Activated naive CD8-positive, alpha-beta T cell treated with anti-CD3 and anti-CD28 coated beads, Interleukin-2, amount 50 U/mL, for 24 hours (primary cell): ENCODE measurements at regions not wholly inside any gene's neighbourhood (a gene's known extent, or its start where the extent isn't known, plus 50 kb on each side); places are given as distances from the start of the nearest gene placed in this dataset.

Experiments used
- ATAC-seq: fragments of 150-1000 bp; cut with Tn5 transposase; one replicate; pipeline ENCODE4 v1.10.0; 2021
- DNase-seq: peaks from one replicate; pipeline ENCODE4 v3.0.0; 2021
- H3K27ac Mint-ChIP-seq: one replicate; pipeline ENCODE4 v1.8.0; 2021; ENCODE audit warnings: mild to moderate bottlenecking, mixed read lengths
- H3K27me3 Mint-ChIP-seq: one replicate; pipeline ENCODE4 v1.8.0; 2021; ENCODE audit warnings: mixed read lengths
- H3K36me3 Mint-ChIP-seq: one replicate; pipeline ENCODE4 v1.8.0; 2021; ENCODE audit warnings: low read depth, mixed read lengths
- H3K4me1 Mint-ChIP-seq: one replicate; pipeline ENCODE4 v1.8.0; 2021; ENCODE audit warnings: mixed read lengths
- H3K4me3 Mint-ChIP-seq: one replicate; pipeline ENCODE4 v1.8.0; 2021; ENCODE audit warnings: mild to moderate bottlenecking, moderate library complexity, mixed read lengths
- H3K9me3 Mint-ChIP-seq: one replicate; pipeline ENCODE4 v1.8.0; 2021; ENCODE audit warnings: mixed read lengths

- Mint-ChIP-seq H3K4me1 (no peaks in the 10 kb centered on the region), H3K9me3 (no peaks in the 10 kb centered on the region), H3K27ac (no peak overlapping the region), H3K36me3 (no peaks in the 10 kb centered on the region), H3K4me3 (no peak overlapping the region), H3K27me3 (no peaks in the 10 kb centered on the region)
- DNase-seq = no peak
- no peak for ATAC-seq
Measured at GRCh38 chr3:68135067-68135466, 480.7 kb upstream of the SUCLG2 start.

DNA sequence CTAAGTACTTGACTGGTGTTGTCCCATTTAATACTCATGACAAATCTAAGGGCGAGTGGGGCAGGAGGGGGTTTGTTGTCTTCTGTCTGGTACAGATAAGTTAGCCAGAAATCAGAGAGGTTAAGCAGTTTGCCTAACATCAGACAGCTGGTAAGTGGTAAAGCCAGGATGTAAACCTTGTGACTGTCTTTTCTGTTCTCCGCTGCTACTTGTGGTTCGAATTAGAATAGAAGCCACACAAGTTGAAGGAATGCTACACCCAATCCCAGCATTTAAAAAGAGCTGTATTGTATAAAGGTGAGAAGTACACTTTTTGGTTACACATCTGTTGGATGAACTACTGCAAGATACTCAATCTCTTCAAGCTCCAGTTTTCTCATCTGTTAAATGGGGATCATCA, 474.7 kb upstream of the SUCLG2 start:
- Mint-ChIP-seq H3K36me3 (no peaks in the 10 kb centered on the region), H3K4me1 (no peaks in the 10 kb centered on the region), H3K27ac (no peak overlapping the region), H3K9me3 (no peaks in the 10 kb centered on the region), H3K4me3 (no peak overlapping the region), H3K27me3 (no peaks in the 10 kb centered on the region)
- no peak for DNase-seq
- ATAC-seq = no peak

DNA sequence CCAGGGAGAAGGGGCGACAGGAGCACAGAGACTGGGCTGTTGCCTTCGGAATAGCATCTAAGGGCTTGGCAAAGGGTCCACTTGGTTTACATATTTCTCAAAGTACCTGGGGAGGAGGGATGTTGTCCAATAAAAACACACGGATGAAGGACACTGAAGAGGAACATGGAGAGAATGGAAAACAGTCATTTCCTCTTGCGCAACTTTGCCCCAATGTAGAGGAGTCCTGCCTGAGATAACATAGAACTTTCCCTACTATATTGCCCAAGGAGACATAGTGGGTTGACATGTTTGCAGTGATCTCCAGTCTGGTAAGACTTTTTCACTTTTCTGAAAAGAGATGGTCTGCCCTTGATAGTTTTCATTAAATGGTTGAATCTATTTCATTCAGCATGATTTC, 468.8 kb upstream of the SUCLG2 start:
- ATAC-seq (no peak), DNase-seq (no peak)
- H3K9me3 Mint-ChIP-seq = peaks cover 8% of the 10 kb centered on the region
- no peak overlapping the region for H3K4me3 Mint-ChIP-seq
- H3K4me1 Mint-ChIP-seq = no peaks in the 10 kb centered on the region
- no peaks in the 10 kb centered on the region for H3K36me3 Mint-ChIP-seq
- H3K27me3 Mint-ChIP-seq = no peaks in the 10 kb centered on the region
- H3K27ac Mint-ChIP-seq = no peak overlapping the region

- Mint-ChIP-seq H3K9me3 (peaks cover 13% of the 10 kb centered on the region), H3K27ac (no peak overlapping the region), H3K36me3 (no peaks in the 10 kb centered on the region), H3K4me3 (no peak overlapping the region), H3K27me3 (no peaks in the 10 kb centered on the region), H3K4me1 (no peaks in the 10 kb centered on the region)
- no peak for ATAC-seq
- DNase-seq = no peak
Measured at GRCh38 chr3:68121287-68121686, 466.9 kb upstream of the SUCLG2 start.

DNA sequence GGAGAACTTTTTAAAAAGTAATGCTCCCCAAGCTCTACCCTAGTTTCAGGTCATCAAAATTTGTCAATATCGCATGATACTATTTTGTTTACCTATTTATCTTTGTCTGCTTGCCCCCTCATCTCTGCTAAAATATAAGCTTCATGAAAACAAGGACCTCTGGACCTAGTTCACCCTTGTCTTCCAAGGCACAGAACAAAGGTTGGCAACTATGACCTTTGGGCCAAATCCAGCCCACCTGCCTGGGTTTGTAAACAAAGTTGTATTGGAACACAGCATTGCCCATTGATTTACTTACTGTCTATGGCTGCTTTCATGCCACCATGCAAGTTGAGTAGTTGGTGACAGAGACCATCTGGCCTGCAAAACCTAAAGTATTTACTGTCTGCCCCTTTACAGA, 462.2 kb upstream of the SUCLG2 start:
- no peak overlapping the region for H3K4me3 Mint-ChIP-seq
- H3K4me1 Mint-ChIP-seq = no peaks in the 10 kb centered on the region
- DNase-seq (no peak), ATAC-seq (no peak)
- H3K27me3 Mint-ChIP-seq = no peaks in the 10 kb centered on the region
- H3K9me3 Mint-ChIP-seq = peaks cover 13% of the 10 kb centered on the region
- no peak overlapping the region for H3K27ac Mint-ChIP-seq
- H3K36me3 Mint-ChIP-seq = no peaks in the 10 kb centered on the region

DNA sequence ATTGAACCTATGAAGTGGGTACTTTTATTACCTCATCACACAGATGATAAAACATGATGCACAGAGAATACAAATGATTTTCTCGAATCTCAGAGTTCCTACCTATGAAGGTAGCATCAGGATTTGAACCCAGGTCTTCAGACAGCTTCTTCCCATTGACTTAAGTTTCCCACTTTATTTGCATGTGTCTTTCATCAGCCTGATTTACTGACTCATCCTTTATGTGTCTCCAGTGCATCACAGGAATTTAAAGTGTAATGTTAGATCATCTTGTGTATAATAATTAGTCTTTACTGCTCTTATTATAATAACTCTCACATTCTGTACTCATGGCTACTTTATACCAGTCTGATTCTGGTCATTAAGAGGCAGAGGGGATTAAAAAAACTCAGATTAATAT, 449.4 kb upstream of the SUCLG2 start:
- DNase-seq = no peak
- no peak for ATAC-seq
- H3K4me3 Mint-ChIP-seq = no peak overlapping the region
- peaks cover 14% of the 10 kb centered on the region for H3K4me1 Mint-ChIP-seq
- H3K36me3 Mint-ChIP-seq = peaks cover 5% of the 10 kb centered on the region
- no peak overlapping the region for H3K27ac Mint-ChIP-seq
- peaks cover 3% of the 10 kb centered on the region for H3K9me3 Mint-ChIP-seq
- no peaks in the 10 kb centered on the region for H3K27me3 Mint-ChIP-seq

DNA sequence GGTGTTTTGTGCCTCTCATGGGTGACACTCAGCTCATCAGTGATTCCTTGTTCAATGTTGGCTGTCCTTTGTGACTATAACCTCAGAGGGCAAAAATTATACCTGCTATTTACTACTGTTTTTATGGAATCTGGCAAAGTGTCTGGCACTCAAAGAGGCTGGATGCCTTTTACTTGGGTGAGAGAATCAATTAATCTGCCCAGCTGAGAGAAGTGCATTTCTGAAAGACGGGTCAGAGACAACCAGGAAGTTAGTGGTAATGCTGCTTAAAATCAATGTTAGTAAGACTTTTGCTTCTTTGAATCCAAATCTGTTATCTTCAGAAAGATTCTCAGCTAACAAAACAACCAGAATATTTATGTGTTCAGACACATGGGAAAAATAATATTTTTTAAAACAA, 436.2 kb upstream of the SUCLG2 start:
- Mint-ChIP-seq H3K4me1 (peaks cover 57% of the 10 kb centered on the region), H3K36me3 (no peaks in the 10 kb centered on the region), H3K9me3 (no peaks in the 10 kb centered on the region), H3K27me3 (no peaks in the 10 kb centered on the region), H3K4me3 (no peak overlapping the region), H3K27ac (no peak overlapping the region)
- ATAC-seq (no peak), DNase-seq (no peak)

DNA sequence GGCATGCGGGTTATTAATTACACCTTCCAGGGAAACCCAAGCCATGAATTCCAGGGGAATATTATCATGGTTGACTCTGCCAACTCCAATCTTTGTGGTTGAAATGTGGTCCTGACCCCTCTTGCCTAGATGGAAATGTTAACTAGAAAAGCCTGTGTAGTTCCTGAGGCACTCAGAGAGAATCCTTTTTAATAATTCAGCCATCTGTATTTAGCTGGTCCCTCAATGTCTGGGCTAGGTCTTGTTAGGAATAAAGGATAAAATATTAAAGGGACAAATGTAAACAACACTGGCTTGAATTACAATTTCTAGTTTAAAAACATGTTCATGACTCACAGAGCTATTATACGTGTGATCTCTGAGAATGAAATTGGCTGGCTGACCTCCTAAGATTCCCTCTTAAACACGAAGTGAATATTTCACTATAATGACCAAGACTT, 435.2 kb upstream of the SUCLG2 start:
- Mint-ChIP-seq H3K27me3 (peaks cover 2% of the 10 kb centered on the region), H3K4me3 (no peak overlapping the region), H3K4me1 (peaks cover 61% of the 10 kb centered on the region)

DNA sequence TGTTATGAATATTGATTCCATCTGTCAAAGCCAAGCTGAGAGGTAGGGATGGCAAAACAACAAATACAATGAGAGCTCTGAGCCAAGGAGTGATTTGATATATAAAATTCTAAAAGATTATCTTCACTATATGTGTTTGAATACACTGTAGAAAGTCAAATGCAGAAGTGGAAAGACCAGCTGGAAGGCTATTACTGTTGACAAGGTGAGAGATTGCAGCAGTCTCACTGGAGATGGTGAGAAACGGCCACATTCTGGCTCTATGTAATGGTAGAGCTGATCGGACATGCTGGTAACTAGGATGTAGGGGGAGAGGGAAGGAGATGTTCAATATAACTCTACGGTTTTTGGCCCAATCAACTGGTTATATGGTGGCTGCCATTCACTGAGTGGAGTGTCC, 434.2 kb upstream of the SUCLG2 start:
- DNase-seq (no peak), ATAC-seq (no peak)
- H3K9me3 Mint-ChIP-seq = peaks cover 3% of the 10 kb centered on the region
- H3K4me3 Mint-ChIP-seq = no peak overlapping the region
- H3K27me3 Mint-ChIP-seq = peaks cover 2% of the 10 kb centered on the region
- no peaks in the 10 kb centered on the region for H3K36me3 Mint-ChIP-seq
- peak overlapping the region; percentile 0 for H3K27ac Mint-ChIP-seq
- peaks cover 61% of the 10 kb centered on the region for H3K4me1 Mint-ChIP-seq

More for the DNA sequence above, 435.2 kb upstream of the SUCLG2 start:
- H3K27ac Mint-ChIP-seq = no peak overlapping the region
- ATAC-seq (no peak), DNase-seq (no peak)
- H3K9me3 Mint-ChIP-seq = peaks cover 3% of the 10 kb centered on the region
- no peaks in the 10 kb centered on the region for H3K36me3 Mint-ChIP-seq

DNA sequence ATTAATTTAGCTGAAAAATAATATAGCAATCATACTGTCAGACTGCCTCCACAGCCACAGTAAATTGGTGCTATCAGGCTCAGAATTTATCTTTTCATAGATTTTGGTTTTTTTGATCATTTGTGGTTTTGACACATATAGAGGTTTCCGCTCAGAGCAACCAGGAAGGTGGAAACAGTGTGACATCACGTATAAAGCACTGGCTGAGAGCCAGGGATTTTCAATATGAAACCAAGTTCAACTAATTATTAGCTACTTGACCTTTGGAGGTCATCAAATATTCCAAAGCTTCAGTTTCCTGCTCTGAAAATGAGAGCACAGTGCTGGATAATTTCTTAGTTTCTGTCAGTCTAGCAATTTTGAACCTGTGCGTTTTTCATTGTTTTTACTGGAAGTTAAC, 433.8 kb upstream of the SUCLG2 start:
- Mint-ChIP-seq H3K27ac (peak overlapping the region; percentile 0), H3K36me3 (no peaks in the 10 kb centered on the region), H3K4me3 (no peak overlapping the region), H3K27me3 (peaks cover 2% of the 10 kb centered on the region), H3K4me1 (peaks cover 61% of the 10 kb centered on the region), H3K9me3 (peaks cover 3% of the 10 kb centered on the region)
- ATAC-seq (peak; percentile 84), DNase-seq (peak; percentile 40)

GRCh38 chr3:68072062-68072461, 417.6 kb upstream of the SUCLG2 start:
- H3K27me3 Mint-ChIP-seq = no peaks in the 10 kb centered on the region
- H3K9me3 Mint-ChIP-seq = peaks cover 18% of the 10 kb centered on the region
- no peak overlapping the region for H3K27ac Mint-ChIP-seq
- no peak for DNase-seq
- peaks cover 11% of the 10 kb centered on the region for H3K36me3 Mint-ChIP-seq
- H3K4me1 Mint-ChIP-seq = no peaks in the 10 kb centered on the region
- H3K4me3 Mint-ChIP-seq = no peak overlapping the region
- no peak for ATAC-seq

DNA sequence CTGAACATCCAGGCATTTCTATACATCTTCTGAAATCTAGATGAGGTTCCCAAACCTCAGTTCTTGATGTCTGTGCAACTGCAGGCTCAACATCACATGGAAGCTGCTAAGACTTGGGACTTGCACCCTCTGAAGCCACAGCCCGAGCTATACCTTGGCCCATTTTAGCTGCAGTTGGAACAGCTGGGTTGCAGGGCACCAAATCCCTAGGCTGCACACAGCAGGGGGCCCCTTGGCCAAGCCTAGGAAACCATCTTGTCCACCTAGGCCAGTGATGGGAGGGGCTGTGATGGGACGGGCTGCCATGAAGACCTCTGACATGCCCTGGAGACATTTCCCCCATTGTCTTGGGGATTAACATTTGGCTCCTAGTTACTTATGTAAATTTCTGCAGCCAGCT, 415.8 kb upstream of the SUCLG2 start:
- Mint-ChIP-seq H3K4me1 (no peaks in the 10 kb centered on the region), H3K9me3 (peaks cover 18% of the 10 kb centered on the region), H3K27ac (no peak overlapping the region), H3K36me3 (peaks cover 9% of the 10 kb centered on the region), H3K4me3 (no peak overlapping the region), H3K27me3 (no peaks in the 10 kb centered on the region)
- no peak for DNase-seq
- ATAC-seq = no peak

DNA sequence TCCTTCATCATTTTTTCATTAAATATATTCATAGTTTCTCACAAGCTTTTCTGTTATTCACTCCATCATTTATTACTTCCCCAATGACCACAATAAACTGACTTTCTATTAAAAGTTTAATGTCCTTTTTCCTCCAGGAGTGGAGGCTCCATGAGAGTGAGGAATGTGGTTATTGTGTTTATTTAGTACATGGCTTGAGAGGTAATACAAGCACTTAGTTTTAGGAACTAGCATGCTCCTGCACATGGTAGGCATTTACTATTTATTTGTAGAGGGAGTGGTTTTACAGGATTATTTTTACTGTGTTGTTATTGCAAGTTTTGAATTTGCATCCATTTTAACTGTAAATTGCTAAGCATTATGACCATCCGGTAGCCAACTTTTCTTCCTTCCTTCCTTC, 412.9 kb upstream of the SUCLG2 start:
- no peaks in the 10 kb centered on the region for H3K27me3 Mint-ChIP-seq
- ATAC-seq (no peak), DNase-seq (no peak)
- peaks cover 9% of the 10 kb centered on the region for H3K36me3 Mint-ChIP-seq
- peaks cover 2% of the 10 kb centered on the region for H3K4me1 Mint-ChIP-seq
- H3K4me3 Mint-ChIP-seq = no peak overlapping the region
- H3K9me3 Mint-ChIP-seq = peaks cover 17% of the 10 kb centered on the region
- H3K27ac Mint-ChIP-seq = no peak overlapping the region

DNA sequence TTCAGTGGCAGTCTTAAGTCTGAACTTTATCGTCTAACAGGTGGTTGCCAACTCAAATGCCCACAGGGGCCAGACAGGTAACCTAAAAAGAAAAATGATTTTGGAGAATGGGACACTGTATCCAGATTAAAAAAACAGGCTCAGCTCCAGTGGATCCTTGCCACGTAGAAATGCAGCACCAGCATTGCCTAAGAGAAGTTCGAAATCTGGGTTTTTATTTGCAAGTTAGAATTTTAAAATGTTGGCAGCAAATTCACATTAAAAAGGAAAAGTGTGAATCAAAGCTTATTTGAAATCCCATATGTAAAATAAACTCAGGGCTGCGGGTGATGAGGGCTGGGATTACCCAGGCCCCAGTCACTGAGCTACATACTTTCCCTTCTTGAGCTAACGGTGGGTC, 408.5 kb upstream of the SUCLG2 start:
- peaks cover 37% of the 10 kb centered on the region for H3K4me1 Mint-ChIP-seq
- H3K27me3 Mint-ChIP-seq = no peaks in the 10 kb centered on the region
- H3K4me3 Mint-ChIP-seq = no peak overlapping the region
- no peak overlapping the region for H3K27ac Mint-ChIP-seq
- DNase-seq (no peak), ATAC-seq (no peak)
- no peaks in the 10 kb centered on the region for H3K9me3 Mint-ChIP-seq
- no peaks in the 10 kb centered on the region for H3K36me3 Mint-ChIP-seq

- H3K4me1 Mint-ChIP-seq = peaks cover 54% of the 10 kb centered on the region
Measured at GRCh38 chr3:68060910-68061309, 406.5 kb upstream of the SUCLG2 start.

DNA sequence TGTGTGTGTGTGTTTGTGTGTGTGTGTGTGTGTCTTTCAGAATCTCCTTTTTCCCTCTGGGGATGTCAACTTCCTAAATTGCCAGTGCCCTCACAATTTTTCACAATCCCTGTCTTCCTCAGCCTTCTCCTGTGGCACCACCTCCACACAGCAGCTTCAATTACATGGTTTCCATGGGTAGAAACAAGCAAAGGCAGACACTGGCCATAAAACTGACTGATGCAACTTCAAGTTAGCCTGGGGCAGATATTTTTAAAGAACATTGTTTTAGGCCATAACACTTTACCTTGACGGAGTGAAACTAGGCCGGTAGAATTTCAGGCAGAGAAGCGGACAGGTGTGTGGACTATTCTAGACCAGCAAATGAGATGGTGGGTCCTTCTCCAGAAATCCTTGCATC, 405.8 kb upstream of the SUCLG2 start:
- peaks cover 54% of the 10 kb centered on the region for H3K4me1 Mint-ChIP-seq
- H3K36me3 Mint-ChIP-seq = no peaks in the 10 kb centered on the region
- ATAC-seq (no peak), DNase-seq (no peak)
- H3K27ac Mint-ChIP-seq = no peak overlapping the region
- H3K9me3 Mint-ChIP-seq = no peaks in the 10 kb centered on the region
- H3K4me3 Mint-ChIP-seq = no peak overlapping the region
- H3K27me3 Mint-ChIP-seq = no peaks in the 10 kb centered on the region

More at GRCh38 chr3:68060910-68061309, 406.5 kb upstream of the SUCLG2 start:
- no peak for ATAC-seq
- Mint-ChIP-seq H3K36me3 (no peaks in the 10 kb centered on the region), H3K4me3 (no peak overlapping the region), H3K27ac (no peak overlapping the region), H3K9me3 (no peaks in the 10 kb centered on the region), H3K27me3 (no peaks in the 10 kb centered on the region)
- no peak for DNase-seq
